GM18873 (cell line): ENCODE measurements at regions not wholly inside any gene's neighbourhood (a gene's known extent, or its start where the extent isn't known, plus 50 kb on each side); places are given as distances from the start of the nearest gene placed in this dataset.

Experiments
- ATAC-seq: cut with Tn5 transposase; IDR thresholded peaks from one replicate; pipeline ENCODE4 v1.9.1; 2021; ENCODE audit warnings: mild to moderate bottlenecking, moderate library complexity, moderate number of reproducible peaks; ENCODE audit not compliant: unreplicated experiment, low FRiP score

GRCh38 chr5:56470007-56470406 lies 236.9 kb upstream of the ANKRD55 start:
- no peak for ATAC-seq

DNA sequence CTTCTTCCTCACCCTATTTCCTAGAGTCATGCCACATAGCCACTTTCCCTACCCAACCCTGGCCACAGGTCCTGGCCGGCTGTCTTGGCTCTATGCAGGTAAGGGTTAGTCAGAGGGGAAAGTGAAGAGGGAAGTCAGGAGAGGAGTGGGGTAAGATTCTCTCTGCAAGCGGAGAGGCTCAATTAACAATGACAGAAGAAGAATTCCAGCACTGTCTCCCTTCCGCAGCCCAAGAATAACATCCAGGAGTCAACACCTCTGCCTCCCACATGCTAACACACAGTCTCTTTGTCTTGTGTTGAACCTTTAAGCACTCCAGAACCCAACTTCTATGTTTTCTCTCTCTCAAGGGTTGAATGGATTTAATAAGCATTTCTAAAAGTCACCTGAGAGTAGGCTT lies 235.1 kb upstream of the ANKRD55 start:
- no peak for ATAC-seq

- no peak for ATAC-seq
These were observed 234.1 kb upstream of the ANKRD55 start for GRCh38 chr5:56467176-56467717.

DNA sequence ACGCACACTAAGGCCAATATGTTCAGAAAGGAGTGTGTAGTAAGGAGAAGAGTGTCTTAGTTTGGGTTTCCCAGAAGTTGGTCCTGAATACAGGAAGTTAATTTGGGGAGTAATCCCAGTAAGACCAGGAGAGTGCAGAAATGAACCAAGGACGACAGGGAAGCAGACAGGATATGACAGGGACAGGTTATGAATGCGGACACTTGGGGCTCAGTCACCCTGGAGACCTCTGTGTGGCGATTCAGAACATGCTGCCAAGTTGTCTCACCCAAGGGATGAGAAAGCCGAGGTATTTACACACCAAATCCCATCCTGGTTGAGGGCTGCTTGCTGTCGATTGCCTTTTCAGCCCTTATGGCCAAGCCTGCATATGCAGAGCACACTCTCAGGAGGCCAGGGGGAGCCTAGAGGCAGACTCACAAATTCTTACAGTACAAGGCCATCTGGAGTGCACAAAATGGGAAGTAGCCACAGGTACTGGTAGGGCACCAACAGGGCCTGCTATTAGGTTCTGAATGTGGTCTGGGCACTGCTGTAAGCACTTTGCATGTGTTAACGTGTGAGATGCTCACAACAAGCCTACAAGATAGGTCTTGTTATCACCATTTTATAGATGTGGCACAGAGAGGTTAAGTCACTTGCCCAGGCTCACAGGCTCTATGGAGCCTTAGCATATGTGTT lies 233.1 kb upstream of the ANKRD55 start:
- ATAC-seq = no peak

DNA sequence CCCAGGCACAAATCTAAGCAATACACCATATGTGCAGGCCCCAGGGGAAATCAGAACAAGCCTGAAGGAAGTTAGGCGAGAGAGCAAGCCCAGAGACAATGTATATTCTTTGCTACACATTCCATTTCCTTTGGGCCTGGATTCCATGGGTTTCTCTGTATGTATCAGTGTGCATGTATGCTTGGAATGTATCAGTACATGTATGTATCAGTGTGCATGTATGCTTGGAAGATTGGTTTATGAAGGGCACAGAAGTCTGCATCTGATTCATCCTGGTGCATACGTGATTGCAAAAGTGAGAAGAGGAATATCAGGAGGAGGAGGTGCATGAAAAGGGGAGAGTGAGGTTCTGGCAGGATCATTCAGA lies 232.6 kb upstream of the ANKRD55 start:
- ATAC-seq = no peak

- ATAC-seq = no peak
These were observed 232.0 kb upstream of the ANKRD55 start for GRCh38 chr5:56464935-56465768.

- no peak for ATAC-seq
These were observed 230.9 kb upstream of the ANKRD55 start for GRCh38 chr5:56463944-56464571.

DNA sequence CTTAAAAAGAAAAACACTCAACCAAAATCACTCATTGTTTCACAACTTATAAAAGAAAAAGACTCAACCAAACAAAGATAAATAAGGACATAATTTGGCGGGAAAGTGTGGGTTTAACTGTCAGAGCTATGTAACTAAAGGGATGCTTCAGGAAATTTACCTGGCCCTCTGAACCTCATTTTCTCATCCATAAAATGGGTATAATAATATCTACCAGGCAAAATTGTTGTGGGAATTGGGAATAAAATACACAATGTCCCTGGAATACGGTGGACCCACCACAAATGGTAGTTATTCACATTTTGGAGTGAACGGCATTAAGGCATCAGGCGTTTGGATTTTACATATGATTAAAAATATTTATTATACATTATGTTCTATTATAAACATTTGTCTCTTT lies 228.5 kb upstream of the ANKRD55 start:
- no peak for ATAC-seq

- ATAC-seq = no peak
These were observed 227.6 kb upstream of the ANKRD55 start for GRCh38 chr5:56460681-56461191.

DNA sequence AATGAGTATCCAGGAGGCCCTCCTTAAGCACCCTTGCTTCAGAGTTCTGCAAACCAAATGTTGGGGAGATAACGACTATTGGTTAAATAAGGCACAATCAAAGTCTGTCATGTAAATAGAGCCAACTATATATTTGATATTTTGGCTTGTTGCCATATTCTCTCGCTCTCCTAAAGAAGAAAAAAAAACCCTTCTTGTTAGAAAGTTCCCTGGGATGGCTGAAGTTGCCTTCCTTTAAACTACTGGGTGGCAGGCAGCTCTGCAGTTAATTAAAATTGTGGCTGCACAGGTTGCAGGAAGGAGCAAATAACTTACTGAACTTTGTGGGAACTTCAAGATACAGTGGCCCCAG lies 227.0 kb upstream of the ANKRD55 start:
- ATAC-seq = no peak

GRCh38 chr5:56459394-56460194 lies 226.5 kb upstream of the ANKRD55 start:
- ATAC-seq = no peak

- ATAC-seq = no peak
These were observed 225.0 kb upstream of the ANKRD55 start for GRCh38 chr5:56457887-56458812.

GRCh38 chr5:56456002-56456401 lies 222.9 kb upstream of the ANKRD55 start:
- ATAC-seq = no peak

GRCh38 chr5:56455417-56455816 lies 222.3 kb upstream of the ANKRD55 start:
- no peak for ATAC-seq

DNA sequence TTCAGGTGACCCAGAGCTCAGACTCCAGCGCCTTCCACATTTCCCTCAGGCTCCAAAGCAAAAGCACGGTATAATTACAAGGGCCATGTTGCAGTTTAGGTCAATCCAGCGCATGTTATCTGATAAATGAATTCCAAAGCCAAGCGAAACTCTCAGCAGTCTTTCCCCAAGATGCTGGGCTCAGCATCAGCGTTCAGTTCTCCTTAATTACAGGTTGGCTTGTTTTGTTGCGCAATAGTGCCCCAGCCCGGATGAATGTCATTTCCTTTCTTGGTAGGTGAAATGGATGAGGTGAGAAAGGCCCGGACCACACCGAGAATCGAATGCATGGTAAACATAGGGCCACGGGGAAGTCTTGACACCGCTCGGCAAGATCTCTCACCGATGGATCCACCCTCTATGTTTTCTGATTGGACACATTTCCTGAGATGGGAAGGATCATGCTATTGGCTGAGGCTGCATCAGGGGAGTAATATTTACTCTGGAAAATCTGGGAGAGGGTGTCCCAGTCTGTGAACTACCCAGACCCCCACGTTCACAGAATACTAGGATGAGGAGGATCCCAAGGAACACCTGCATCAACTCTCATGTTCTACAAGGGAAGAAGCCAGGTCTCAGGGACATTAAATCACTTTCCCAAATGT lies 221.2 kb upstream of the ANKRD55 start:
- no peak for ATAC-seq

GRCh38 chr5:56451742-56452141 lies 218.6 kb upstream of the ANKRD55 start:
- ATAC-seq = no peak

- ATAC-seq = no peak
These were observed 217.6 kb upstream of the ANKRD55 start for GRCh38 chr5:56450766-56451165.

DNA sequence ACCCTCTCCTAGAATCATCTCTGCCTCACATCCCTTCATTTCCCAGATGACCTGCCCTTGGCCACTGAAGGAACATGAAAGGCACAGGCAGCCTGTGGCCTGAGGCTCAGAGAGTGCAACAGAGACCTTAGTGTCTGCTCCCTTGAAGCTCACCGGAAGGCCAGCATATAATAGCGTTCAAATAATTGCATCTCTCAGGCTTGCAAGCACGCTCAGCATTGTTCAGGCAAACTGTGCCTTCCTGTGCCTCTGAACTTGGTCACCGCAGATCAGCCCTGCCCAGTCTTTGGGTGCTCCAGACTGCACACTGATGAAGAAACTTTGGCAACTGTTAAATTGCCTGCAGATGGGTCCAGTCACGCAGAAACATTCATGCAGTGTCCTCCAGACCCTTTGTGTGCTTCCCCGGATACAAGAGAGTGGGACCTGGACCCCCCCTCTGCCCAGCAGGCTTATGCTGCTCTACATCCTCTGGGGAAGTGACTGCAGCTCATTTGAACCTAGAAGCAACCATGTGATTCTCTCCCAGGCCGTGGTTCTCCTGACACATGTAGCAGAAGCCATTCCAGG lies 216.0 kb upstream of the ANKRD55 start:
- no peak for ATAC-seq

DNA sequence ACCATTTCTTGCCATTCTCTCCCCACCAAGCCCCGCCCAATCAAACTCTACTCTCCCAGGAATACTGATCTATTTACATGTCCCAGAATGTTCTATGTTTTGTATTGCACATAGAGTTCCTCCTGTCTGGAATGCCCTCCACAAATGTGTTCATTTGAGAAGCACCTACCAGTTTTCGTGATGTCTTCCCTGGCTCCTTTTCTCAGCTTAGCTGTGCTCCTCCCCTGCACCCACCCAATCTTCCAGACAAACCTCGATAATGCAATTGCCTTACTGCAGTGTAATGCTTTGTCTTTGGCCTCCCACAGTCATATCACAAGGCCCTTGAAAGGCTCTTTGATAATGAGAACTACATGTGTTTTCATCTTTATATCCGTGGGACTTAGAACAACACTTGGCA lies 214.5 kb upstream of the ANKRD55 start:
- no peak for ATAC-seq
